Astrocyte (in vitro differentiated cells and primary cell): ENCODE measurements at regions not wholly inside any gene's neighbourhood (a gene's known extent, or its start where the extent isn't known, plus 50 kb on each side); places are given as distances from the start of the nearest gene placed in this dataset.

ENCODE experiments used
- DNase-seq: peaks from one replicate; pipeline ENCODE4 v3.0.0-alpha.2; 2010; ENCODE audit warnings: low read depth
- FAIRE-seq: peaks from 2 replicates; lab custom pipeline; 2011; peaks lifted over from hg19 to GRCh38; lab: Jason Lieb, UNC
- H2AFZ ChIP-seq: 2 replicates; pipeline ENCODE4 v1.6.0; 2012; ENCODE audit warnings: low read depth, low read length, inconsistent platforms
- H3K27ac ChIP-seq: 2 replicates; pipeline ENCODE4 v1.5.1; 2011; ENCODE audit warnings: low read depth, low read length, inconsistent platforms
- H3K27me3 ChIP-seq: 2 replicates; pipeline ENCODE4 v1.6.0; 2011; ENCODE audit warnings: low read length, inconsistent platforms; ENCODE audit not compliant: insufficient read depth
- H3K36me3 ChIP-seq: 2 replicates; pipeline ENCODE4 v1.5.1; 2011; ENCODE audit warnings: low read length, inconsistent platforms; ENCODE audit not compliant: insufficient read depth
- H3K4me1 ChIP-seq: 2 replicates; pipeline ENCODE4 v1.5.1; 2011; ENCODE audit warnings: low read length, inconsistent platforms; ENCODE audit not compliant: insufficient read depth
- H3K4me2 ChIP-seq: 2 replicates; pipeline ENCODE4 v1.6.0; 2012; ENCODE audit warnings: low read length, inconsistent platforms
- H3K4me3 ChIP-seq: 2 replicates; pipeline ENCODE4 v1.5.1; 2011; ENCODE audit warnings: low read depth, mild to moderate bottlenecking, low read length, inconsistent platforms; ENCODE audit not compliant: insufficient read depth
- H3K79me2 ChIP-seq: 2 replicates; pipeline ENCODE4 v1.6.0; 2012; ENCODE audit warnings: mild to moderate bottlenecking, low read length, inconsistent platforms; ENCODE audit not compliant: insufficient read depth
- H3K9ac ChIP-seq: 2 replicates; pipeline ENCODE4 v1.6.0; 2012; ENCODE audit warnings: mild to moderate bottlenecking, low read length, inconsistent platforms
- H3K9me3 ChIP-seq: 2 replicates; pipeline ENCODE4 v1.5.1; 2012; ENCODE audit warnings: low read depth, mild to moderate bottlenecking, low read length, inconsistent platforms; ENCODE audit not compliant: insufficient read depth
- H4K20me1 ChIP-seq: 2 replicates; pipeline ENCODE4 v1.6.0; 2012; ENCODE audit warnings: low read length, inconsistent platforms; ENCODE audit not compliant: insufficient read depth
- H3K27ac Mint-ChIP-seq: one replicate; pipeline ENCODE4 v1.8.0; 2021; ENCODE audit warnings: mild to moderate bottlenecking, mixed read lengths; ENCODE audit not compliant: unreplicated experiment
- H3K27me3 Mint-ChIP-seq: one replicate; pipeline ENCODE4 v1.8.0; 2021; ENCODE audit warnings: low read depth, mixed read lengths; ENCODE audit not compliant: unreplicated experiment
- H3K36me3 Mint-ChIP-seq: one replicate; pipeline ENCODE4 v1.8.0; 2021; ENCODE audit warnings: low read depth, mixed read lengths; ENCODE audit not compliant: unreplicated experiment
- H3K4me1 Mint-ChIP-seq: one replicate; pipeline ENCODE4 v1.8.0; 2021; ENCODE audit warnings: low read depth, mixed read lengths; ENCODE audit not compliant: unreplicated experiment
- H3K4me3 Mint-ChIP-seq: one replicate; pipeline ENCODE4 v1.8.0; 2021; ENCODE audit warnings: mild to moderate bottlenecking, moderate library complexity, mixed read lengths; ENCODE audit not compliant: unreplicated experiment
- H3K9me3 Mint-ChIP-seq: one replicate; pipeline ENCODE4 v1.8.0; 2021; ENCODE audit warnings: mild to moderate bottlenecking, mixed read lengths; ENCODE audit not compliant: unreplicated experiment
- CTCF ChIP-seq: IDR thresholded peaks from 2 replicates; pipeline ENCODE4 v1.5.1; 2011; ENCODE audit warnings: low read depth, mild to moderate bottlenecking, inconsistent platforms, low read length, moderate library complexity; ENCODE audit not compliant: insufficient read depth
- EZH2 ChIP-seq: IDR thresholded peaks from 2 replicates; pipeline ENCODE4 v1.6.1; 2012; ENCODE audit warnings: mild to moderate bottlenecking, low read length, inconsistent platforms; ENCODE audit not compliant: insufficient read depth

DNA sequence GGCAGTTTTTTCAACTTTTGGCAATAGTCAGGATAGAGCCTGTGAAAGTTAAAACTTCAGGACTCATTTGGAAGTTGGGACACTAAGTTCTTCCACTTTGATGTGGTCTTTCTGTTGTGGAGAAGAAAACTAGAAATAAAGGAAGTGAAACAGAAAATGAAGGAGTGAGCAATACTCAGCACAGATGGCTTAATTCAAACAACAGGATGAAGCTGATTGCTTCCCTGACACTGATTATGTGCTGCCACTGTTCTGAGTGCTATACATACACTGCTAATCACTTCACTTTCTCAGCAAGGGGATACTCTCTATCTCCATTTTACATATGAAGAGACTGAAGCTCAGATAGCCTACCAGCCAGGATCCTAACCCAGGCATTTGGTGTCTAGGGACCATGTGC, 235.1 kb upstream of the CPEB2 start:
- no peaks in the 10 kb centered on the region for H4K20me1 ChIP-seq
- no peak overlapping the region for H3K9ac ChIP-seq
- H3K9me3 ChIP-seq, result no peaks in the 10 kb centered on the region
- H3K27me3 ChIP-seq, result no peaks in the 10 kb centered on the region
- no peak overlapping the region for H3K4me3 Mint-ChIP-seq
- H3K27ac ChIP-seq, result no peak overlapping the region
- H3K4me2 ChIP-seq, result no peak overlapping the region
- TF ChIP-seq CTCF (no peak), EZH2 (no peak)
- no peaks in the 10 kb centered on the region for H3K4me1 Mint-ChIP-seq
- H3K36me3 Mint-ChIP-seq, result no peaks in the 10 kb centered on the region
- H2AFZ ChIP-seq, result no peak overlapping the region
- no peaks in the 10 kb centered on the region for H3K36me3 ChIP-seq
- no peaks in the 10 kb centered on the region for H3K9me3 Mint-ChIP-seq
- DNase-seq (no peak), FAIRE-seq (no peak)
- no peak overlapping the region for H3K4me3 ChIP-seq
- H3K27me3 Mint-ChIP-seq, result peaks cover 13% of the 10 kb centered on the region
- no peaks in the 10 kb centered on the region for H3K79me2 ChIP-seq
- H3K4me1 ChIP-seq, result no peaks in the 10 kb centered on the region
- no peak overlapping the region for H3K27ac Mint-ChIP-seq

GRCh38 chr4:14768449-14768848, 233.8 kb upstream of the CPEB2 start:
- H3K27me3 Mint-ChIP-seq, result peaks cover 13% of the 10 kb centered on the region
- H3K4me3 Mint-ChIP-seq, result no peak overlapping the region
- no peaks in the 10 kb centered on the region for H3K4me1 ChIP-seq
- DNase-seq (no peak), FAIRE-seq (no peak)
- TF ChIP-seq CTCF (no peak), EZH2 (no peak)
- no peaks in the 10 kb centered on the region for H3K36me3 ChIP-seq
- no peaks in the 10 kb centered on the region for H3K4me1 Mint-ChIP-seq
- H3K27ac ChIP-seq, result no peak overlapping the region
- H3K4me3 ChIP-seq, result no peak overlapping the region
- H3K36me3 Mint-ChIP-seq, result no peaks in the 10 kb centered on the region
- no peaks in the 10 kb centered on the region for H3K9me3 ChIP-seq
- no peak overlapping the region for H2AFZ ChIP-seq
- H3K4me2 ChIP-seq, result no peak overlapping the region
- H3K79me2 ChIP-seq, result no peaks in the 10 kb centered on the region
- H3K27ac Mint-ChIP-seq, result no peak overlapping the region
- H4K20me1 ChIP-seq, result no peaks in the 10 kb centered on the region
- H3K9ac ChIP-seq, result no peak overlapping the region
- peaks cover 2% of the 10 kb centered on the region for H3K9me3 Mint-ChIP-seq
- H3K27me3 ChIP-seq, result no peaks in the 10 kb centered on the region

GRCh38 chr4:14769993-14770392, 232.3 kb upstream of the CPEB2 start:
- Mint-ChIP-seq H3K9me3 (peaks cover 3% of the 10 kb centered on the region), H3K36me3 (no peaks in the 10 kb centered on the region), H3K27me3 (peaks cover 11% of the 10 kb centered on the region), H3K27ac (no peak overlapping the region), H3K4me1 (no peaks in the 10 kb centered on the region), H3K4me3 (no peak overlapping the region)
- H3K36me3 ChIP-seq, result no peaks in the 10 kb centered on the region
- DNase-seq (no peak), FAIRE-seq (no peak)
- no peaks in the 10 kb centered on the region for H3K27me3 ChIP-seq
- no peaks in the 10 kb centered on the region for H3K79me2 ChIP-seq
- no peak overlapping the region for H3K9ac ChIP-seq
- no peak overlapping the region for H3K4me3 ChIP-seq
- no peak overlapping the region for H3K27ac ChIP-seq
- TF ChIP-seq EZH2, result no peak
- no peak for TF ChIP-seq CTCF
- H4K20me1 ChIP-seq, result no peaks in the 10 kb centered on the region
- H3K4me1 ChIP-seq, result no peaks in the 10 kb centered on the region
- no peaks in the 10 kb centered on the region for H3K9me3 ChIP-seq
- no peak overlapping the region for H2AFZ ChIP-seq
- no peak overlapping the region for H3K4me2 ChIP-seq
